Activated naive CD8-positive, alpha-beta T cell treated with anti-CD3 and anti-CD28 coated beads, Interleukin-2, amount 50 U/mL, for 24 hours (primary cell): ENCODE measurements at regions not wholly inside any gene's neighbourhood (a gene's known extent, or its start where the extent isn't known, plus 50 kb on each side); places are given as distances from the start of the nearest gene placed in this dataset.
"Not testable (repeated sequence)": the region's sequence is repeated elsewhere in the genome, so short reads cannot be mapped to it uniquely, and the experiment has no call there.

ENCODE experiments used
- ATAC-seq: fragments of 150-1000 bp; cut with Tn5 transposase; one replicate; pipeline ENCODE4 v1.10.0; 2021
- DNase-seq: peaks from one replicate; pipeline ENCODE4 v3.0.0; 2021
- H3K27ac Mint-ChIP-seq: one replicate; pipeline ENCODE4 v1.8.0; 2021; ENCODE audit warnings: mild to moderate bottlenecking, mixed read lengths
- H3K27me3 Mint-ChIP-seq: one replicate; pipeline ENCODE4 v1.8.0; 2021; ENCODE audit warnings: mixed read lengths
- H3K36me3 Mint-ChIP-seq: one replicate; pipeline ENCODE4 v1.8.0; 2021; ENCODE audit warnings: low read depth, mixed read lengths
- H3K4me1 Mint-ChIP-seq: one replicate; pipeline ENCODE4 v1.8.0; 2021; ENCODE audit warnings: mixed read lengths
- H3K4me3 Mint-ChIP-seq: one replicate; pipeline ENCODE4 v1.8.0; 2021; ENCODE audit warnings: mild to moderate bottlenecking, moderate library complexity, mixed read lengths
- H3K9me3 Mint-ChIP-seq: one replicate; pipeline ENCODE4 v1.8.0; 2021; ENCODE audit warnings: mixed read lengths

DNA sequence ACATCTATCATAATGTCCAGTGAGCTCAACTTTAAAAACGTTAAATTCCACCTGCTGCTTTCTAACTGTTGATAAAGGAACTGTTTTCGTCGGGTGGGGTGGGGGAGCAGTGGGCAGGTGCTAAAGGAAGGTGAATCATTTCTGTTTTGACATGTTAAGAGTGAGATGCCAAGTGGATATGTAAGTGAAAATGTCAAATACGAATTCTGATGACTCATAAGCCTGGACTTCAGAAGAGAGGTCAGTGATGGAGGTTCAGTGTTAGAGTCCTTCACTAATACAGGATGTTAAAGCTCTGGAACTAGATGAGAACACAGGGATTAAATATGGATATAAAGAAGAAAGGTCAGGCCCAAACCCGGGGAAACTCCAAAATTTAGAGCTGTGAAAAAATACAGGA is 617.9 kb upstream of the CTNND2 start:
- no peak for DNase-seq
- H3K4me3 Mint-ChIP-seq, result no peak overlapping the region
- no peaks in the 10 kb centered on the region for H3K36me3 Mint-ChIP-seq
- H3K4me1 Mint-ChIP-seq, result no peaks in the 10 kb centered on the region
- no peak overlapping the region for H3K27ac Mint-ChIP-seq
- ATAC-seq, result no peak
- no peaks in the 10 kb centered on the region for H3K27me3 Mint-ChIP-seq
- peaks cover 28% of the 10 kb centered on the region for H3K9me3 Mint-ChIP-seq

DNA sequence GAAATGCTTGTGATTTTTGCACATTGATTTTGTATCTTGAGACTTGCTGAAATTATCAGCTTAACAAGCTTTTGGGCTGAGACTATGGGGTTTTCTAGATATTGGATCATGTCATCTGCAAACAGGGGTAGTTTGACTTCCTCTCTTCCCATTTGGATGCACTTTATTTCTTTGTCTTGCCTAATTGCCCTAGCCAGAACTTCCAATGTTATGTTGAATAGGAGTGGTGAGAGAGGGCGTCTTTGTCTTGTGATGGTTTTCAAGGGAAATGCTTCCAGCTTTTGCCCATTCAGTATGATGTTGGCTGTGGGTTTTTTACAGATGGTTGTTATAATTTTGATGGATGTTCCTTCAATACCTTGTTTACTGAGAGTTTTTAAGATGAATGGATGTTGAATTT is 600.7 kb upstream of the CTNND2 start:
- not testable (repeated sequence) for H3K36me3 Mint-ChIP-seq, H3K27ac Mint-ChIP-seq, H3K4me3 Mint-ChIP-seq, ATAC-seq, H3K4me1 Mint-ChIP-seq, DNase-seq, H3K27me3 Mint-ChIP-seq
- H3K9me3 Mint-ChIP-seq, result peaks cover 20% of the 10 kb centered on the region

DNA sequence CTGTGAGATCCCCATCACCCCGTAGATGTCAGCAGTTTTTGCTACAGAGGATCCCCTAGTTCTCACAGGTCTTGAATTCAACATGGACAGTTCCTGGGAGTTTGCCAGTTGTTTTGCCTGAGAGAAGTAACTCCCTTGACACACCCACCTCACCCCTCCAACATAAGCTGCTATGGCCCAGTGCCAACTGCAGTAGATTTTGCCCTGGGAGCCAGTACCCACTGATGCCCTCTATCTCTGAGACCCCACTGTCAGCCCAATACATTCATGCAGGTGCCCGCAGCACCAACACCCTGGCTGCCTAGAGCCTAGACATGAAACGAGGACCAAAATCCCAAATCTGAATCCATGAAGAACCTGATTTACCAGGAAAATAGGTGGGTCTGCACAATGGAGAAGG is 583.9 kb upstream of the CTNND2 start:
- ATAC-seq (no peak), DNase-seq (no peak)
- no peaks in the 10 kb centered on the region for H3K27me3 Mint-ChIP-seq
- peaks cover 12% of the 10 kb centered on the region for H3K9me3 Mint-ChIP-seq
- H3K36me3 Mint-ChIP-seq, result no peaks in the 10 kb centered on the region
- no peaks in the 10 kb centered on the region for H3K4me1 Mint-ChIP-seq
- H3K27ac Mint-ChIP-seq, result no peak overlapping the region
- no peak overlapping the region for H3K4me3 Mint-ChIP-seq

DNA sequence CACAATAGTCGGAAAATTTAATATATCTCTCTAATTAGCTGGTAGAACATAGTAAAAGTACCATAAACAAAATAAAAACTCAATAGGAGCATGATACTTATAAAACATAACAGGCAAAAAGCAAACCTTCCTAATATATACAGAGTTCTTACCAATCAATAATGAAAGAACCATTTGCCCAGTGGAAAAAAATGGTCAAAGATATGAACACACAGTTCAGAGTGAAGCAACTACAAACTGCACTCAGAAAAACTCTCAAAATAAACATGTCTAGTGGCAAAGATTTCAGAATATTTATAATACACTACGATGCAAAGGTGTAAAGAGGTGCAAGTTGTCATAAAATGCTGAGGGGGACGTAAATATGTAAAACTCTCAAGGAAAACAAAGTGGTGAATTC is 576.2 kb upstream of the CTNND2 start:
- H3K4me3 Mint-ChIP-seq, result no peak overlapping the region
- DNase-seq (no peak), ATAC-seq (no peak)
- no peak overlapping the region for H3K27ac Mint-ChIP-seq
- H3K36me3 Mint-ChIP-seq, result no peaks in the 10 kb centered on the region
- H3K9me3 Mint-ChIP-seq, result peaks cover 5% of the 10 kb centered on the region
- H3K27me3 Mint-ChIP-seq, result no peaks in the 10 kb centered on the region
- no peaks in the 10 kb centered on the region for H3K4me1 Mint-ChIP-seq

DNA sequence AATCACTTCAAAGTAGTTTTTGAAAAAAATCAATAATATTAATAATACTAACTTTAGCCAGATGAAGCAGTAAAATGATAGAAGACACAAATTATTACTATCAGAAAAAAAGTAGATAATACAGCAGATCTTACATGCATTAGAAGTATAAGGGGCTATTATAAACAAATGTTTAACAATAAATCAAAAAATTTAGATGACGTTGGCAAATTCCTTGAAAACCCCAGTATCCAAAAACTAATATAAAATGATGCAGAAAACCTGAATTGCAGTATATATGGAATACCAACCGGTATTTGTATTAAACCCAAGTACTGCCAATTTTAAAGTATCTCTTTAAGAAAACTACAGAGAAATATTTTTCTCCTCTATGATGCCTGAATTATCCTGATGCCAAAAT is 573.3 kb upstream of the CTNND2 start:
- Mint-ChIP-seq H3K27ac (no peak overlapping the region), H3K36me3 (no peaks in the 10 kb centered on the region), H3K4me3 (no peak overlapping the region), H3K4me1 (no peaks in the 10 kb centered on the region), H3K27me3 (no peaks in the 10 kb centered on the region), H3K9me3 (peaks cover 4% of the 10 kb centered on the region)
- no peak for ATAC-seq
- DNase-seq, result no peak

DNA sequence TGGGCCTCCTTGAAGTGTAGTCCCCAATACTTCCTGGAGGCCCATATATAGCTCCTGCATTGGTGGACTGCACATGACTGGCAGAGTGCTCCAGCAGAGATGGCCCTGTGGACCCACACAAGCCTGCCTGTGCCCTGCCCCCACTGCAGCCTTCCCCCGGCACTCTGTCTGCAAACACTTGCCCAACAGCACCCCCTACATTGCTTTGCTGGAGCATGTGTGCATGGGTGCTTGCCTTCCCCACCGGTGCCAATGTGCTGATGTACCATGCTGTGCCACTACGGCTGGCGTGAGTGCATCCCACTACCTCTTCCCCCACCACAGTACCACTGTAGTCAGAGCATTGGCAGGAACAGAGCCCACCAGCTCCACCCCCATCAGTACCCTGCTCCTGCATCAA is 563.6 kb upstream of the CTNND2 start:
- Mint-ChIP-seq H3K27me3 (no peaks in the 10 kb centered on the region), H3K4me1 (no peaks in the 10 kb centered on the region), H3K9me3 (peaks cover 23% of the 10 kb centered on the region), H3K27ac (no peak overlapping the region), H3K36me3 (no peaks in the 10 kb centered on the region), H3K4me3 (no peak overlapping the region)
- DNase-seq (no peak), ATAC-seq (no peak)

DNA sequence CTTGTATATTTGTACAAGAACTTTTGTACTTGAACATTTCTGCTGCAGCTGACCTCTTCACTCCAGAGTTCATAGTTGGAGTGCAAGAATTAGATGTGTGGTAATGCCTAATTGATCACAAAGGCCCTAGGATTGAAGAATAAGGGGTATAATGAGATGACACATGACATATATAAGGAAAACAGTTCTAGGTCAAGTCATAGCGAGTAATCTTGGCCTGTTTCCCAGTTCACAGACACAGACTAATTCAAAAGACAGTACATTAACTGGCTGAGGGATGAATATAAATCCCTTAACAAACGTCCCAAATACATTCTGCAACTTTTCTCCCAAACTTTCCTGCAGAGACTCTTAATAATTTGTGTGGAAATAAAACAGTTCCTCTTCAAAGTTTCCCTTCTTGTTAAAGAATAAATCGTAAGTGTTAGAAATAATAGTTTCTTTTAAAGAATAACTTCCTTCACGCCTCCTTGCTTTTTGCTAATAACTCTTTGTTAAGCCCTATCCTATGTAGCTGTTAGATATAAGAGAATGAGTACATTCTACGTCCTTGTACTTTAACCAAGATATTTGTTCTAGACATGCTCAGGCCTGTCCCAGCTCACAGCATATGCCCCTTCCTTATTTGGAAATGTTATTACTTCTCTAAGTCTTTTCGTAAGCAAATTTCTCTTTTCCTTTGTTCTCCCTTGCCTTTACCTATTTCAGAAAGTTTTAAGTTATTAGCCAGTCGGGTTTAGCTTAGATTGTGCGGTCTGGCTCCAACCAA is 556.4 kb upstream of the CTNND2 start:
- H3K36me3 Mint-ChIP-seq, result no peaks in the 10 kb centered on the region
- DNase-seq, result no peak
- ATAC-seq, result no peak
- no peaks in the 10 kb centered on the region for H3K4me1 Mint-ChIP-seq
- no peak overlapping the region for H3K4me3 Mint-ChIP-seq
- no peaks in the 10 kb centered on the region for H3K27me3 Mint-ChIP-seq
- no peak overlapping the region for H3K27ac Mint-ChIP-seq
- H3K9me3 Mint-ChIP-seq, result no peaks in the 10 kb centered on the region

DNA sequence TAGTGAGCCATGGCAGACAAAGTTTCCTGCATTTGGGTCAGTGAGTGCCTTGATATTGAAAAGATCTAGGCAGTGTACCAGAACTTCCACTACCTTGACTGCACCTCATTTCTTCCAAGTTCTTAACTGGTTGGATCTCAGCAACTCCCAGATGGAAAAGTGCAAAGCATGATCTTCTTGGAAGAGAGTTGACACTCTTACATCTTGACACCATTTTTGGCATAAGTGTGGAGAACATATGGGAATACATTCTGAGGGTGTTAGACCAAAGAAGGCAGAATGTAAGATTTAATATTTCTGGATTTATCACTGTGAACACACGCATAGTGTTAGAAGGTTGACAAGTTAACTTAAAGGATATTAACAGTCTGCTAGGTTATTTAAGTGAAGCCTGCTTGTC is 555.1 kb upstream of the CTNND2 start:
- Mint-ChIP-seq H3K4me3 (no peak overlapping the region), H3K9me3 (no peaks in the 10 kb centered on the region), H3K4me1 (no peaks in the 10 kb centered on the region), H3K27ac (no peak overlapping the region), H3K36me3 (no peaks in the 10 kb centered on the region), H3K27me3 (no peaks in the 10 kb centered on the region)
- no peak for ATAC-seq
- DNase-seq, result no peak

DNA sequence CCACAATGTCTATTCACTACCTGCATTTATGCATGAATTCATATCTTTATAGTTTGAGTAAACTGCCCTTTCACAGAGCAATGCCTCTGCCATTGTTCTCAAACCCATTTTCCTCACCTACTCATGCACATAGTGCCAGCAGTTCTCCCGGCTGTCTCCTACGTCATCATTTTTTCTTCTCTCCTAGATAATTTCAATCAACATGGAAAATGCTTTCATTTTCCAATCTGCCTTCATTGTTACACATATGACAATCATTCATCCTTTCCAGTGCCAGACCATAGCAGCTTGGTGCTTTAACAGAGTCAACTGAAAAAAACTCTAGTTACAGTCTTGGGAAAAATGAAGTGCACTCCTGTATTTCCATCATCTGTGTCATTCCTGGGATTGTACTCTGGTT is 514.8 kb upstream of the CTNND2 start:
- no peaks in the 10 kb centered on the region for H3K4me1 Mint-ChIP-seq
- DNase-seq (no peak), ATAC-seq (no peak)
- no peaks in the 10 kb centered on the region for H3K36me3 Mint-ChIP-seq
- H3K27me3 Mint-ChIP-seq, result no peaks in the 10 kb centered on the region
- no peak overlapping the region for H3K27ac Mint-ChIP-seq
- H3K9me3 Mint-ChIP-seq, result peaks cover 3% of the 10 kb centered on the region
- H3K4me3 Mint-ChIP-seq, result no peak overlapping the region

DNA sequence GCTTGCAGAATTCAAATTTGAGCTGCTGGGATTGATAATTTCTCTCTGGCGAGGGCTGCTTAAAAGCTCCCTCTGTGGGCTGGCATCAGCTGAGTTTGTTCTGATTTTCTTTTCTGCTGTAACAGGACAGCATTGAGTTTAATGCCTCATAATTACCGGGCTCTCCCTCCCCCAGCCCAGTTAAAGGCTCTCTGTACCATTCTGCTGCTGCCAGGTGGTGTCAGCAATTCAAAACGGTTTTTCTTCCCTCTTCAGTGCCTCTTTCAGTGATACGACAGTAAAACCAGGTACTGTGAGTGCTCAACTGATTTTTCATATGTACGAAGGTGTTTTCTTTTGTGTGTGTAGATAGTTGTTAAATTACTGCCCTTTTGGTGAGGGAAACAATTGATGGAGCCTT is 509.3 kb upstream of the CTNND2 start:
- no peak for DNase-seq
- H3K27me3 Mint-ChIP-seq, result no peaks in the 10 kb centered on the region
- no peak overlapping the region for H3K27ac Mint-ChIP-seq
- H3K4me1 Mint-ChIP-seq, result no peaks in the 10 kb centered on the region
- H3K4me3 Mint-ChIP-seq, result no peak overlapping the region
- no peak for ATAC-seq
- peaks cover 16% of the 10 kb centered on the region for H3K9me3 Mint-ChIP-seq
- H3K36me3 Mint-ChIP-seq, result no peaks in the 10 kb centered on the region

DNA sequence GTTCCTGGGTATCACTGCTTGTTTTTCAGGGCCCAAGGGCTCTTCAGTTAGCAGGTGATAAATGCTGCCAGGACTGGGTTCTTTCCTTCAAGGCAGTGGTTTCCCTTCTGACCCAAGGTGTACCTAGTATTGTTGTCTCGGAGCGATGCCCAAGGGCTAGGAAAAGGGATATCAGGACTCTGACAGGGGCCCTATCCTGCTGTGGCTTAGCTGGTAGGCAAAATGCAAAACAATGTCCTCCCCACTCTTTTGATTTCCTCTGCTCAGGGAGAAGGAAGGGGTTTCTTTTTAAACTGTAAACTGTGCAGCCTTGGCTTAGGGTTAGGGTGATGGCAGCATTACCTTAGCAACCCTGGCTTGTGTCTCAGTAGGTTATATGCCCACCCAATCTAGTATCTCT is 508.8 kb upstream of the CTNND2 start:
- Mint-ChIP-seq H3K4me1 (no peaks in the 10 kb centered on the region), H3K9me3 (peaks cover 16% of the 10 kb centered on the region), H3K27me3 (no peaks in the 10 kb centered on the region), H3K36me3 (no peaks in the 10 kb centered on the region), H3K27ac (no peak overlapping the region), H3K4me3 (no peak overlapping the region)
- DNase-seq (no peak), ATAC-seq (no peak)

DNA sequence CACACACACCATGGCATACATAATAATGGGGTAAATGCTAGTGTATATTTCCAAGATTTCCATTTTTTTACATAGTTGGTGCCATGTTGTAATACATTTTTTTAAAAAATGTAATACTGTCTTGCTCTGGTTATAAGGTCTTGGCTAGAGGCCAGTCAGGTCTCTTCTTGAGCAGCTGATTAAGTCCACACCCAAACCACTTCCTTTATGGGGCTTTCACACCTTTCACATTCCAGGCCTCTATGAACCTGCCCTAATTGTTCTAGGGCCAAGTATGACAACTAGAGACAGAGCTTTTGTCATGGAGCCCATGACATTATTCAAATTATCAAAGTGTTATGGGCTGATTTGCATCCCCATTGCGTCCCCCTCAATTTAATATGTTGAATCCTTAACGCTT is 495.6 kb upstream of the CTNND2 start:
- no peak overlapping the region for H3K4me3 Mint-ChIP-seq
- no peaks in the 10 kb centered on the region for H3K27me3 Mint-ChIP-seq
- no peak for ATAC-seq
- peaks cover 17% of the 10 kb centered on the region for H3K9me3 Mint-ChIP-seq
- H3K36me3 Mint-ChIP-seq, result no peaks in the 10 kb centered on the region
- no peak for DNase-seq
- no peaks in the 10 kb centered on the region for H3K4me1 Mint-ChIP-seq
- no peak overlapping the region for H3K27ac Mint-ChIP-seq

DNA sequence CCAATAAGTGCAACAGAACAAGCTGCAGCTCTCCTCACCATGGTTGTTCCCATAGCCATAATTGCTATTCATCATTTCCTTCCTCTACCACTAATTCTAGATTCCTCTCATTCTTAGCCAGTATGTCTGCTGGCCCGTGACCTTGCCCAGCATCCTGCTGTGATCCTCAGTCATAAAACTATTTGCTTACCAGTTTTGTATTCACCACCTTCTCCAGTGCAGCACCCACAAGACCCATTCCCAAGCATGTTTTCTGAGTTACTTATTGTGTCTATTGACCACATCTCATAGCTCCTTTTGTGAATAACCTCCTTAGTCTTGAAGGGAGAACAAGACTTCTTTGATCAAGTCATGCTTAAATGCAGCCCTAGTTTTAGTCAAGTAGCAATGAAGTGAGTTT is 488.0 kb upstream of the CTNND2 start:
- no peak for ATAC-seq
- Mint-ChIP-seq H3K27me3 (no peaks in the 10 kb centered on the region), H3K9me3 (no peaks in the 10 kb centered on the region)

DNA sequence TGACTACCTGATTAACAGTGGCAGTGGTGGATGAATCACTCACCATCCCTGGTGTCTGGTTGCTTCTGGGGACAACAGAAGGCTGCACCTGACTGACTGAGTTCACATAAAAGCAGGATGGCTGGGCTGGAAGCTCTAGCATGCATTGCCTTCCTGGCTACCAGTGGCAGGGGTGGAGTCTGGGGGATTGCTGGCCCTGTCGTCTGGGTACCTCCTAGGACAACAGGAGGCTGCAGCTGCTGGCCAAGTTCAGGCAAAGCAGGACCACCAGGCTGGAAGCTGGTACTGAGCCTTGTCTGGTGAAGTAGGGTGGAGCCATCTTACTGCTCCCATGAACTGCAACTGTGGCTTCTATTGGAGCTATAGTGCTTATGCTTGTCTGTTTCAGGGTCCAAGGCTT is 480.8 kb upstream of the CTNND2 start:
- H3K4me1 Mint-ChIP-seq, result no peaks in the 10 kb centered on the region
- H3K36me3 Mint-ChIP-seq, result no peaks in the 10 kb centered on the region
- ATAC-seq (no peak), DNase-seq (no peak)
- no peak overlapping the region for H3K27ac Mint-ChIP-seq
- H3K27me3 Mint-ChIP-seq, result no peaks in the 10 kb centered on the region
- H3K9me3 Mint-ChIP-seq, result peaks cover 18% of the 10 kb centered on the region
- H3K4me3 Mint-ChIP-seq, result no peak overlapping the region

More for the DNA sequence above, 488.0 kb upstream of the CTNND2 start:
- Mint-ChIP-seq H3K4me1 (no peaks in the 10 kb centered on the region), H3K36me3 (no peaks in the 10 kb centered on the region), H3K4me3 (no peak overlapping the region), H3K27ac (no peak overlapping the region)
- DNase-seq, result no peak

DNA sequence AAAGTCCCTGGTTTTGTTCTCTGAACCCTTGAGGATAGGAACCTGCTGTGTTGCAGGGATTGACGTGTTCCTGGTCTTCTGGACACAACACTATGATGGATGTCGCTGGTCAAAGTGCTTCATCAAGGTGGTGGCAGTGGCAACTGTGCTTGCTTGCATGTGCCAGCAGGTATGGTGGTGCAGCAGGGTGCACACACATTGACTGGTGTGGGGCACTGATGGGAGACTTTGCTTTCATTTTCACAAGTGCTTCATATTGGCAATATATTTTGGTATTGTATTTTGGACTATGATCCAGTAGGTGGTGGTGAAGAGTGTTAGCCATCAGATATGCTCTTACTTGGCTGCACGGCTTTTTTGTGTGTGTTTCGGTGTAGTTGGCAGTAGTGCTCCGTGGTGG is 479.8 kb upstream of the CTNND2 start:
- no peak overlapping the region for H3K4me3 Mint-ChIP-seq

DNA sequence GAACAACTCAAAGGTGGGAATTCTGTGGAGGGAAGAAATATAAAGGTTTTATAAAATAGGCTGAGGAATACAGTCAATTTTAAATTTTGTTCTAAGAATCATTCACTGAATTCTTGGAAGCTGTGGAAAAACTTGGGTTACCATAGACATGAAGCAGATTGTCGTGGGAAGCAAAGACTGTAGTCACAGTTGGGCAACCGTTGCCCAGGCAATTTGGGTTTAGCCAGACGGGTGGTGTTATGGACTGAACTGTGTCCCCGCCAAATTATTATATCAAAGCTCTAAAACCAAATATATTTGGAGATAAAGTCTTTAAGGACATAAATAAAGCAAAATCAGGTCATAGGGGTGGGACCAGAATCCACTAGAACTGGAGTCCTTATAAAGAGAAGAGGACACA is 463.7 kb upstream of the CTNND2 start:
- H3K27me3 Mint-ChIP-seq, result no peaks in the 10 kb centered on the region
- ATAC-seq (no peak), DNase-seq (no peak)
- no peak overlapping the region for H3K4me3 Mint-ChIP-seq
- H3K4me1 Mint-ChIP-seq, result no peaks in the 10 kb centered on the region
- H3K9me3 Mint-ChIP-seq, result peaks cover 13% of the 10 kb centered on the region
- no peaks in the 10 kb centered on the region for H3K36me3 Mint-ChIP-seq
- no peak overlapping the region for H3K27ac Mint-ChIP-seq

More for the DNA sequence above, 479.8 kb upstream of the CTNND2 start:
- no peaks in the 10 kb centered on the region for H3K4me1 Mint-ChIP-seq
- H3K27me3 Mint-ChIP-seq, result no peaks in the 10 kb centered on the region
- ATAC-seq, result no peak
- H3K36me3 Mint-ChIP-seq, result no peaks in the 10 kb centered on the region
- H3K9me3 Mint-ChIP-seq, result peaks cover 18% of the 10 kb centered on the region
- no peak overlapping the region for H3K27ac Mint-ChIP-seq
- DNase-seq, result no peak
